Osteocyte (in vitro differentiated cells): ENCODE measurements at regions not wholly inside any gene's neighbourhood (a gene's known extent, or its start where the extent isn't known, plus 50 kb on each side); places are given as distances from the start of the nearest gene placed in this dataset.
A peak's percentile ranks its signal among the peaks of the same experiment; 100 is the strongest.

Experiments used
- DNase-seq: peaks from one replicate; pipeline ENCODE4 v3.0.0; 2021; ENCODE audit warnings: mixed read lengths; ENCODE audit not compliant: unreplicated experiment; ENCODE audit errors: extremely low spot score
- H3K27ac Mint-ChIP-seq: one replicate; pipeline ENCODE4 v1.8.0; 2021; ENCODE audit warnings: mild to moderate bottlenecking, mixed read lengths; ENCODE audit not compliant: unreplicated experiment
- H3K27me3 Mint-ChIP-seq: one replicate; pipeline ENCODE4 v1.8.0; 2021; ENCODE audit warnings: mixed read lengths; ENCODE audit not compliant: unreplicated experiment
- H3K36me3 Mint-ChIP-seq: one replicate; pipeline ENCODE4 v1.8.0; 2021; ENCODE audit warnings: mixed read lengths; ENCODE audit not compliant: unreplicated experiment
- H3K4me1 Mint-ChIP-seq: one replicate; pipeline ENCODE4 v1.8.0; 2021; ENCODE audit warnings: mixed read lengths; ENCODE audit not compliant: unreplicated experiment
- H3K4me3 Mint-ChIP-seq: one replicate; pipeline ENCODE4 v1.8.0; 2021; ENCODE audit warnings: mild to moderate bottlenecking, moderate library complexity, mixed read lengths; ENCODE audit not compliant: unreplicated experiment
- H3K9me3 Mint-ChIP-seq: one replicate; pipeline ENCODE4 v1.8.0; 2021; ENCODE audit warnings: mixed read lengths; ENCODE audit not compliant: unreplicated experiment
- CTCF ChIP-seq: fragments of 200-600 bp; sonication (generic); IDR thresholded peaks from 2 replicates; pipeline ENCODE4 v1.5.0; 2021; ENCODE audit warnings: antibody characterized with exemption, mild to moderate bottlenecking, moderate library complexity

DNA sequence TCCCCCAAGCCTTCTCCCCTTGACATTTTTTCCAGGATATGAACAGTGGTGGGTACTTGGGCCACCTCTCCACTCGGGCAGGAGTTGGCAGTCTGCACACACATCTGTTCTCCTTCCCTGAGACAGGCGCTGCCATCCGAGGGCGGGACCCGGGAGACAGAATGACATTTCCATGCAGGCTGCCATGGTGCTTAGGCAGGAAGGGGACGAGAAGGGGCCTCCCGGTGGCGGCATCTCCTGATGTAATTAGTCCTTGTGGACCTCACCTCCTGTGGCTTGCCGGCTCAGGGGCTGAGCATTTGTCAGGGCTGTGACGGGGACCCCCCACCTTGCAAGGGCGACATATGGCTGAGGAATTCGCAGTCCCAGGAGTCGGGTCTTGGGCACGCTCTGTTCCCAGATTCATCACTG is 197.2 kb downstream of the FOXL1 start:
- Mint-ChIP-seq H3K9me3 (no peaks in the 10 kb centered on the region), H3K27ac (peak overlapping the region; percentile 27), H3K36me3 (no peaks in the 10 kb centered on the region), H3K4me1 (peaks cover 28% of the 10 kb centered on the region), H3K4me3 (no peak overlapping the region), H3K27me3 (no peaks in the 10 kb centered on the region)
- no peak for TF ChIP-seq CTCF
- no peak for DNase-seq

DNA sequence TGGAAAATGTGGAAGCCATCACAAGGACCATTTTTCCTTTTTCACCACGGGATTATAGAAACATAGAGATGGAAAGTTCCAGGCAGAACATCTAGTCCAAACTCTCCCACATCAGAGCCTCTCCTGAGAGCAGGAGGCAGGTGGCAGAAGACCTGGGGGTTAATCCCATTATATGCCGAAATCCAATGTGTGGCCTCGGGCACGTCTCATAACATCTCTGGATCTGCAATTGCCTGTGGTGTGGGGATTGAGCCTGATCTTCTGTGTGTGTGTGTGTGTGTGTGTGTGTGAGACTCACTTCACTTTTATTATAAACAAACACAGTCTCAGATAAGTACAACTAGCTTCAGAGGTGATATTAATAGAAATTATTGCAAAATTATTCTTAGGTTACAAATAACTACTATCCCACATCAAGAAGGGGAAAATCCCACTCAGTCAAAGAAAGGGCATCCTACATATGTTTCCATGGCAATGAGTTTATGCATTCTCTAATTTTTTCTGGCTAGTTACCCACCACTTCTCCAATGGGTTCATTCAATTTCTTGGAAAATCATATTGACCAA is 199.1 kb downstream of the FOXL1 start:
- Mint-ChIP-seq H3K27me3 (no peaks in the 10 kb centered on the region), H3K36me3 (no peaks in the 10 kb centered on the region), H3K9me3 (no peaks in the 10 kb centered on the region), H3K4me3 (no peak overlapping the region), H3K4me1 (peaks cover 17% of the 10 kb centered on the region), H3K27ac (no peak overlapping the region)
- no peak for TF ChIP-seq CTCF
- no peak for DNase-seq

- Mint-ChIP-seq H3K9me3 (no peaks in the 10 kb centered on the region), H3K27ac (no peak overlapping the region), H3K27me3 (no peaks in the 10 kb centered on the region), H3K36me3 (no peaks in the 10 kb centered on the region), H3K4me3 (no peak overlapping the region), H3K4me1 (peaks cover 10% of the 10 kb centered on the region)
- no peak for DNase-seq
- TF ChIP-seq CTCF, result no peak
Observed at GRCh38 chr16:86778108-86778745, 199.9 kb downstream of the FOXL1 start.

DNA sequence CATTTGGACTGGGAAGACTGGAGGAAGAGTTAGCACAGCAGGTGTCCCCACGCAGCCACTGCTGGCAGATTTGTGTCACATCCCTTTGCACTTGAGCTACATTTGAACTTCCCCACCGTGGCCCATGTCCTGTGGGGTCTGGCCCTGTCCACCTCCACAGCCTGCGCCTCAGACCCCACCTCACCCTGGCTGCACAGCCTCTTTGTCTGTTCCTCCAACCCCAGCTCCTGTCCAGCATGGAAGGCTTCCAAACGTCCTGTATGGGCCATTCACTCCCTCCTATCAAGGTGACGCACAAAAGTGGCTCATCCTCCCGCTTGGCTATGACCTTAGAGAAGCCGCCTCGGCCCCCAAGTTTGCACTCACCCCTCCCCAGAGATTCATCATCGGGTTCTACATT is 200.6 kb downstream of the FOXL1 start:
- H3K9me3 Mint-ChIP-seq, result no peaks in the 10 kb centered on the region
- peaks cover 8% of the 10 kb centered on the region for H3K4me1 Mint-ChIP-seq
- no peak overlapping the region for H3K27ac Mint-ChIP-seq
- DNase-seq, result no peak
- H3K27me3 Mint-ChIP-seq, result no peaks in the 10 kb centered on the region
- no peak overlapping the region for H3K4me3 Mint-ChIP-seq
- no peaks in the 10 kb centered on the region for H3K36me3 Mint-ChIP-seq
- TF ChIP-seq CTCF, result no peak

GRCh38 chr16:86781046-86781445 is 202.7 kb downstream of the FOXL1 start:
- TF ChIP-seq CTCF, result no peak
- no peaks in the 10 kb centered on the region for H3K36me3 Mint-ChIP-seq
- no peaks in the 10 kb centered on the region for H3K27me3 Mint-ChIP-seq
- H3K4me1 Mint-ChIP-seq, result no peaks in the 10 kb centered on the region
- DNase-seq, result no peak
- H3K4me3 Mint-ChIP-seq, result no peak overlapping the region
- no peaks in the 10 kb centered on the region for H3K9me3 Mint-ChIP-seq
- no peak overlapping the region for H3K27ac Mint-ChIP-seq
